HG03521 (cell line): ENCODE measurements at regions not wholly inside any gene's neighbourhood (a gene's known extent, or its start where the extent isn't known, plus 50 kb on each side); places are given as distances from the start of the nearest gene placed in this dataset.

Experiments
- ATAC-seq: cut with Tn5 transposase; IDR thresholded peaks from one replicate; pipeline ENCODE4 v1.9.1; 2021; ENCODE audit warnings: mild to moderate bottlenecking, moderate library complexity; ENCODE audit not compliant: unreplicated experiment

DNA sequence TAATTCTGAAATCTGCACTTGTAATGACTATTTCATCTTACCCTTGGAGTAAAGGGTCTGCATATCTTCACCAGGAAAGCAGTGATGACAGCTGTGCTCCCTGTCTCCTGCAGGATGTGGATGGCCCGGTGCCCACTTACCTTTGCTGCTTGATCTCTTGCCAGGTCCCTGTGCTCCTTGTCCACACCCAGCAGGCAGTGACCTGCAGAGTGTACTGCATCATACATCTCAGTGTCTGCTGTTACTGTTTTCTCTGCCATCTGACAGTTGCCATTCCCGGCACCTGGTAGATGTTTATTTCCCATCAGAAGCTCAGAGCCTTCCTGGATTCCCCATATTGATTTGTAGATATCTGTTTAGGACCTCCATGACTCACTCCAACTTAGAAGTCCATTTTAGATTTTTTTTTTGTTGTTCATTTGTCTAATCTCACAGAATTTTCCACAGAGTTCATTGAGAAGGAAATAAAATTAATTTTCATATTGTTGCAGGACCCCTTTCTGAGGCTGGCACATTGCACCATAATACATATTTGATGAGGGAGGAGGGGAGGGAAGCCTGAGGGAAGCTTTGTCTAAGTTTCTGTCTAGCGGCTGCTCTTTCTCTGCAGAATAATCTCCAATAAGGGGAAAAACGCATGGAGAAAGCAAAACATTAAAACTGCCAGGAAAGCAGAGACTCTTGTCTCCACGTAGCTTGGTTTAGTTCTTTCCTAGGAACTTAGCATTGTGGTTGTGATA lies 697.5 kb upstream of the RAB6C start:
- no peak for ATAC-seq

DNA sequence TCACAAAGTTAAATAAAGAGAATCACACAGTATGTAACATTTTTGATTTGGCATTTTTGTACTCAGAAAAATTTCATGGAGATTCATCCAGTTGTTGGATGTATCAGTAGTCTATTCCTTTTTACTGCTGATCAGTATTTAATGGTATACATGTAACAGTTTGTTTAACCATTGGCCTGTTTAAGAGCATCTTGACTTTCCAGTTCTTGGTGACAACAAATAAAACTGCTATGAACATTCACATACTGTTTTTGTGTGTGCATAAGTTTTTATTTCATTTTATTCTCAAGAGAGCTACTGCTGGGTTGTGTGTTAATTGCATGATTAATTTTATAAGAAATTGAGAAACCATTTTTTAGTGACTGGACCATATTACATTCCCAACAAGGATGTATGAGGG lies 694.5 kb upstream of the RAB6C start:
- ATAC-seq: no peak

DNA sequence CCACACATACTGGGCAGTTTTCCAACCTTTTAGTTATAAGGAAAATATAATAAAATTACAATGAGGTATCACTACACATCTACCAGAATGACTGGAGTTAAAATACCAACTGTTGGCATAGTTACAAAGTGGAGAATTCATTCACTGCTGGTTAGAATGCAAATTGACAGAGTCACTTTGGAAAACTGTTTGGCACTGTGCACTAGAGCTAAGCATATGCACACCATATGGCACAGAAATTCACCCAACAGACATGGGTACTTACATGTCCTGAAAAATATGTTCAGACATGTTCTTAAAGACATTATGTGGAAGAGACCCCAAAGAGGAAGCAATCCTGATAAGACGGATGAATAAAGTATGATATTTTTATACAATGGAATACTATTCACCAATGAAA lies 686.1 kb upstream of the RAB6C start:
- ATAC-seq: no peak

DNA sequence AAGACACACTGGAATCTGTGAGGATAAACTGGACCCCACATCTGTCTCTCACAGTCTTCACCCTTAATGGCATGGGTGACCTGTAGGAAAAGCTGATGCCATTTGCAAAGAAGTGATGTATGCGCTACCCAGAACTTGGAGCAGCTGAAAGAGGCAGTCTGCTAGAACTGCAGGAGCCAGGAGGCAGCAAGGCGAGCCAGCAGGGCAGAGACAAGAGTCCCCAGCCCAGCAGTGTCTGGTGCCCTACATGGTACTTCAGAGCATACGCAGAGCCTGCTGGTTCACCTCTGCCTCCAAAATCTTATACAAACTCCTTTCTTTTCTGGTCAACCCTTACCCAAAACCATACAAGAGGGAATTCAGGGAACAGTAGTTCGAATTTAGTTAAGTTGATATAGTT lies 683.1 kb upstream of the RAB6C start:
- no peak for ATAC-seq

DNA sequence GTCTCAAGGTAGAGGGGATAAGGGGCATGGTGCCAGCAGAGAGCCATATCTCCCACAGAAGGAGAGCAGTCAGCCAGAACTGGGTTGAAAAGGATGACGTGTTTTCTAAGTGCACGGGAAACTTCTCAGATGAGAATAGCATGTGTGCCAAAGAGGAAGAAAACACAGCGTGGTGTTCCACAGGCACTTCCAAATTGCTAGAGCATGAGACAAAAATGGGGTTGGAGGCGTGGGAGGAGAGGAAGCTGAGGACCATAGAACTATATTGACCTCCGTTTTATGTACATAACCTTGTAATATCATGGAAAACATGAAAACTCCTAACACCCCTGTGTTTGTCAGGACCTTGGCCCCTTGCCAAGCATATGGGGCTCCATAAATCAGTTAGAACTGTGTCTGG lies 682.7 kb upstream of the RAB6C start:
- ATAC-seq: no peak

DNA sequence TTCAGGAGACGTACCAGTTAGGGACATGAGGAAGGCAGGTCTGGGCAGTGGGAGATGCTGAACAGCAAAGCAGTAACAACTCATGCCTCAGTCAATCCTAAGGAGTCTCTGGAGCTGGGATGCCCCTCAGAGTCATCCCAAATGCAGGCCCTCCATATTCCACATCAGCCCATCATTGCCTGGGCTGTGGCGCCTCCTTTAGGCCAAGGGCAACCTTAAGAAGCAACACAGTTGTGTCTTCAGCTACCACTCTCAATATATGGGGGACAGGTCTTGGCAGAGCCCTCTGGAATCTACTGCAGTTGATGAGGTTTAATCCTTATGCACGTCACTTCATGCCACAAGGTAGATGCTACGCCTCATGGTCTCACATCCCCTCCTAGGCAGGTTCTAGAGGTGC lies 682.0 kb upstream of the RAB6C start:
- no peak for ATAC-seq

DNA sequence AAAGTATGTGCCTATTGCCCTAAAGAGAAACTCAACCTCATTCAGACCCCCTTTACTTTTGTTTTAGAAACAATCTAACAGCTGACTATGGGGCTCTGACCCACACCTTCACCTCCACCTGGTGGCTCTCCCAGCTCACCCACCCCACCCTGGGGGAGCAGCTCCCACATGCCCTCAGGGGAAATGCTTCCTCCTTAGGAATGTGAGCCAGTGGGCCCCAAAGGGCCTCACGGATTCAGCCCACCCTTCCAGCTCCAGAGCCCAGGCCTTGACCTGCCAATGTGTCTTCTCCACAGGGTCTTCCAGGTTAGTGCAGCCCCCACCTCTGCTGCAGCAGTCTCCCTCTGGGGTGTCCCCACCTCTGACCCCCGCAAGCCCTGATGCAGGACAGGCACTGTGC lies 680.1 kb upstream of the RAB6C start:
- no peak for ATAC-seq

DNA sequence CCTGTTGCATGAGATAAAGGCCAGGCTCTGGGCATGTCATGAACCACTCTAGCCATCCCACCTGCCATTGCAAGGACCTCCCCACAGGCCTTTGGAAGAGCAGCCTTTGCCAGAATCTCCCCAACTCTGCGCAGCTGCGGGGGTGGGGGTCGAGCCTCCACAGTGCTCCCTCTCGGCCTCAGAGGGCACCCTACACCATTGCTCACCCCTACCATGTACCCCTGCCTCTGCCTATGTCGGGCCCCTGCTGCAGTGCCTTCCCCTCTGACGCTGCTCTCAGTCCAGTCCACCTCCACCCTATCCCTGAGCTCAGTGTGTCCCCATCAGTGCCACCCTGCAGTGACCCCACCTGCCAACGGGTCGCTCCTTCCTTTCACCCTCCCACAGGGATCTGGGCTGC lies 679.7 kb upstream of the RAB6C start:
- no peak for ATAC-seq

DNA sequence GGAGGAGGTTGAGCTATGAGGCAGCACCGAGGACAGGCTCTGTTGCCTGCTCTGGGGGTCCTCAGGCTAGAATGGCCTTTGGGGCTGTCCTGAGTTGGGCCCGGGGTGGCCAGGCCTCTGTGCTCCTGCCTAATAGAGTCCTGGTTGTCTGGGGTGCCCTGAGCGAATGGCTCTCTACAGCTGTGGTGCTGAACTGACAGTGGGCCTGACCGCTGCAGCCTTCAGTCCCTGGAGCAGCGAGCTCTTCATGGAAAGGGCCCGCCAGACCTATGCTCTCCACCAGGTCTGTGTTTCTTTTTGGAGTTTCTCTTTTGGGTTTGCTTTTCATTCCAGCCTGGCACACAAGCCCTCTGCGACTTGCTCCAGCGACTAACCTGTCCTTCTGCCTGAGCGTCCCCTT lies 679.0 kb upstream of the RAB6C start:
- no peak for ATAC-seq

DNA sequence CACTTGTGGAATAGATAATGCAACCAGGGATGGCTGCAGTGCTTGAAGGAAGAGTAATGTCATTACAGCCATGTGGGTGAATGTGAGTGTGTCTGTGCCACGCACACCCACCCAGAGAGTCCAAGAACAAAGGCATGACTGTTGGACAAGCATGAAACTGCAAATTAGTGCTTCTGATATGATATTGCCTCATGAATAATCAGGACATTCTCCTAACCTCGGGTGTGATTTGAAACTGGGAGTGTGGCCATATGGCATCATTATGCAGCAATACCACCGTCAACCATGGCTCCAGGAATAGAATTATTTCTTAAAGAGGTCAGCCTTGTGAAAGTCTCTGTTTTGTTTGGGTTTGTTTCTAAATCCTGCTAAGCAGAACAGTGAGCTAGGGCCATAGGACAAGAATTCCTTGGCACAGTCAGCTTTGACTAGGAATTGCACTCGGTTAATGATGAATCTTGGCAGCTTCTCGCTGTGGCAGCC lies 678.0 kb upstream of the RAB6C start:
- ATAC-seq: no peak

DNA sequence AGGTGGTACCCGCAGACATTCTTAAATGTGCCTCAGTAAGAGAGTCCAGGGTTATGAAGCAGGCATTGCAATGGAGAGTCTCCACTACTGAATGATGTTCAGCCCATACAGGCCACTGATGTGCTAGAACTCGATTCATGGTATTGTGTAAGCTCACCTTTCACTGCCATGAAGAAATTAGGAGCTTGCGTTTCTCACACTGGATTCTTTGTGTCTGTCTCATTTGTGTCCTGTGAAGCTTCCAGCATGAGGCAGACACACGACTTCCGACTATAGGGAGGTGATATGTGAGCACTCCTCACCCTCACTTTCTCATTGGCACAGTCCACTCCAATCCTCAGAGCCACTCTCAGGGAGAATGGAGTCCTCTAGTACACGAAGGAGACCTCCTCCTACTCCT lies 677.4 kb upstream of the RAB6C start:
- ATAC-seq: no peak

DNA sequence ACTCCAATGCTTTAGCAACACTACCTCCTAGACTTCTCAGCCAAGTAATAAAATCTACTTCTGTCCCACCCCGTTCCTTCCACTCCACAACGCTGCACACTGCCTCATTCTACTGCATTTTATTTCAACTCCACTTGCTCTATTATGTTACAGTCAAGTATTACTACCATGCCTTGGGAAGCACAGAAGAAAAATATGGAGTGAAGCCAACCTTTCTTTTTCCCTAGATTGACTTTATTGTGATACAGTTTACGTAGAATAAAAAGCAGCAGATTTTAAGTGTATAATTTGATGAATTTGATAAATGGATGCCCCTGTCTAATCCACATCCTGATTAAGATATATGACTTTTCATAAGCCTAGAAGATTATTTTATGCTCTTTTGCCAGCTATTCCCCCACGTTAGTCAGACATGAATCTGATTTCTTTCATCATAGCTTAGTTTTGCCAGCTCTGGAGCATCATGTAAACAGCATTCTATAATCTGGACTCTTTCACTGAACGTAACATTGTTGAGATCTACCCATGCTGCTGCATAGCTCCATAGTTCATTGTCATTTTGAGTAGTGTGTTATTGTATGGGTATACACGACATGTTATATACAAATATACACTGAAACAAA lies 676.8 kb upstream of the RAB6C start:
- no peak for ATAC-seq

DNA sequence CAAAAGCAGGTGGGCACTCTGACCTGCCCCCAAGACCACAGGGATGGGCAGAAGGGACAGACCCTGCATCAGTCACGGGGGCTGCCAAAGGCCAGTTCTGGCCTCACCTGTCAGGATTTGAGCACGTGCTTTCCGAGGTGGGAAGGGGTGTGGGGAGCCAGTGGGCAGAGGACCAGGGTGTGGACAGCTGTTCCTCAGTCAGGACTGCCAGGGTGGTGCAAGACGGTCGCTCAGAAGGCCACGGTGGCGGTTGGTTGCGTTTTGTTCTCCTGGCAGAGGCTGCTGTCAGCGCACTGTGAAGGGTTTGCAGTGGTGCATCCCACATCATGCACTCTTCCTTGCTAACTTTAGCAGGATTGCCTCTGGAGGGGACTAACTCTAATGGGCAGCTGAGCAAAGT lies 665.3 kb upstream of the RAB6C start:
- ATAC-seq: no peak

DNA sequence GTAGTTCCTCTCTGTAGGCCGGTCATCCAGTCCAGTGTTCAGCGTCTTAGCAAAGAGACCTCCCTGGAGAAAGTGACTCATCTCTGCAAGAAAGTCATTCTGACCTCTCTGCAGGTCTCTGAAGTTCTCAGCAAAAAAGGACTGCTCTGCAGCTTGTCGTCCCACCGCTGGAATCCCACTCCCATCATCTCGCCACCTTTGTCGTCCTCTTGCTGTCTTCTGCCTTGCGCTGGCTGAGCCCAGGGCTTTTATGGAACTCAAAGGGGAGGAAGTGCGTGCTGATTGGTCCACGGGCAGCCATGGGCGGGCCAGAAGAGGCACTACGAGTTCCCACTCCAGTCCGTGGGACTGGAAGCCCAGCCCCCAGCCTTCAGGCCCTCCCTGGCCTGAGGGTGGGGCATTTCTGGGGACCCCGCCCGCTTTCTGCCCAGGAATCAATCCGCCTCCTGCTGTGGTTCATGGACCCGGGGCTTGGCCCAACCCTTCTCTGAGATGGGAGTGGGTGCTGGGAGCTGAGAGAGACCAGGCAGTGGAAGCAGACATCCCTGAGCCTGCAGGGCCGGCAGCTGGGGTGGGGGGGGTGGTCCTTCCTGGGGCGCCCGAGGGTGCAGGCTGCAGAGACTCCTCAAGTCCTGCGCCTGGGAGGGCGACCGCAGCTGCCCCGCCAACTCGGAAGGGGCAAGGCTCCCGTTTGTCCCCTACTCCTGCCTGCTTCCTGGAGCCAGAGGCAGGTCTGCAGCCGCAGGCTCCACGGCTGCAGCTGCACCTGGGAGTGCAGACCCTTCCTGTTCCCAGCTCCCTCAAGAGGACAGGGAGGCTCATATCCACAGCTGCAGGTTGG lies 660.7 kb upstream of the RAB6C start:
- no peak for ATAC-seq

DNA sequence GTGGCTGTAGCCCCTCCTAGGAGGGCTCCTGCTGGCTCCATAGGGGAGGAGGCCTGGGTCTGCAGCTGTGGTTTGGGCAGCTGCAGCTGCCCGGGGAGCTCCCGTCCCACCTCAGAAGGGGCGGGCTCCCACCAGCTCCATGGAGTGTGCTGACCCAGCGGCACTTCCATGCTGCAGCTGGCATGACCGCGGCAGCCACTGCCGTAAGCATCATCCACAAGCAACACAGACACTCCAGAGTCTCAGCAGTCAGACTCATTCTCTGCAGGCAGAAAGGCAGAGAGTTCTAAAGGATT lies 660.1 kb upstream of the RAB6C start:
- no peak for ATAC-seq

DNA sequence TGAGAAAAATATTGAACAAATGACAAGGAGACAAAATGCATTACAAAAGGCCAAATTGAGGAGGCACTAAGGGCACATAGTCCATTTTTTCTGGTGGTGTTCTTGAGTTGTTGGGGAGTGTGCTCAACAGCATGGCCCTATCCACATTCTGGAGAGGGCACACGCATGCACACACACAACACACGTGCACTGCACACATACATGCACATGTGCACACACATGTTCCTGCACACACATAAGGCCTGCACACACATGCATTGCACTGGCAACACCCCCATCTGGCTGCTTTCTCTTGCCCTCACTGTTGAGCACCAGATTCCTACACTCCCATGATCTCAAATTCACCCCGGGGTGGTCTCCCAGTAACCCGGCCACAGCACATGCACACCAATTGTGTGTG lies 659.2 kb upstream of the RAB6C start:
- ATAC-seq: no peak

DNA sequence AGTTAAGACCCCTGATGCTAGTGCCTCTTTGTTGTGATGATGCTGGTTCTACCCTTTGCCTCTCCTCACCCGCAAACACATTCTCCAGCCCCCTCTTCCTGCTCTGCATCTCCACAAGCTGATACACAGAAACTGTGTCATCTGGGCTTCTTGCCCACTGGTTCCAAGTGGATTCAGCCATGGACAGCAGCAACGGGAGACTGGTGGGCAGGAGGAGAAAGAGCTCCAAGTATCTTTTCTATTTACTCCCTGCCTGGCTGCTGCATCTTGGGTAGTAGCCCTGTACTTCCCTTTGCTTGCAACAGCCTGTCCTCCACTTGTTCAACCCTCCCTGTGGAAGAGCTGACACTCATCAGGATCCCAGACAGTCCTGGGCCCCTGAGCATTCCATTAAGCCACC lies 655.1 kb upstream of the RAB6C start:
- ATAC-seq: no peak

DNA sequence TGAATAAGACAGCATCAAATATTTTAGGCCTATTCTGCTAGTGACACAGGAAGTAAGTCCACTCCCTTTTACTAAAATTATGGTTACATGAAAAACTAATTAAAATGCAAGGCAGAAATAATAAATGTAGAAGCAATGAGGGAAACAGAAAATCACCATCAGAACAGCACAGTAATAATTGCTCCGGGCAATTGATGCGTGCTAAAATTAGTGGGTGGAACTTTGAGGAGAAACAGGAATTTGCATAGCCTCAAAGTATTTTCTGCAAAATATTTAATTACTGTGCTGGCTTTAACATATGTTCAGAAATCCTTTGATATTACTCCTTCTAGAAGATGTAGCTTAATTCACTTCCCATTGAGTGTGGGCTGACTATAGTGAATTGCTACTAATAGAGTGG lies 654.3 kb upstream of the RAB6C start:
- ATAC-seq: no peak

DNA sequence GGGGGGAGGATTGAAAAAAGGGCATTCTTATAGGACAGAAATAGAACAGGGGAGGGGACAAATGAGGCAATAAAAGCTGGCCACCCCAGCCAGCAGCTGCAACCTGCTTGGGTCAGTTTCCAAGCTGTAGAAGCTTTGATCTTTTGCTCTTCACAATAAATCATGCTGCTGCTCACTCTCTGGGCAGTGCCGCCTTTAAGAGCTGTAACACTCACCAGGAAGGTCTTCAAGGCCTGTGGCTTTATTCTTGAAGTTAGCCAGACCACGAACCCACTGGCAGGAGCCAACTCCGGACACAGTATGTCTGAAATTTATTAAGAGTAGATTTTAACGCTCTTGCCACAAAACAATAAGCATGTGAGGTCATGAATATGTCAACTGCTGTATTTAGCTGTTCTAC lies 649.9 kb upstream of the RAB6C start:
- no peak for ATAC-seq

DNA sequence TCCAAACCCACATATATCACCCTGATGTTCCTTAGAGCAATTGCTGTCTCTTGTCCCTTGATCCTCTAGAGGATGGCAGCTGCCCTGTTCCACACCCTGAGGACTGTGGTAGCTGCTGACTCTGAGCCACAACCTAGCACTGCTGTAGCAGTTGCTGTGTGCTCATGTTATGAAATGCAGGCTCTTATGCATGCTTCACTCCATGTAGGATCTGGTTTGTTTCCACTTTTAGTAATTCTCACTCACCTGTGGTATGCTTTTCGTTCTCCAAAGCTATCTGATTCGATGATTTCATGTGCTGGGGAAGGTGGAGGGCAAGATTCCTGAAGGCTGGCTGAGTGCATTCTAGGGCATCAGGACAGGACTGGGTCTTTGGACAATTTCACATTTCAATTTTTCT lies 649.0 kb upstream of the RAB6C start:
- no peak for ATAC-seq

DNA sequence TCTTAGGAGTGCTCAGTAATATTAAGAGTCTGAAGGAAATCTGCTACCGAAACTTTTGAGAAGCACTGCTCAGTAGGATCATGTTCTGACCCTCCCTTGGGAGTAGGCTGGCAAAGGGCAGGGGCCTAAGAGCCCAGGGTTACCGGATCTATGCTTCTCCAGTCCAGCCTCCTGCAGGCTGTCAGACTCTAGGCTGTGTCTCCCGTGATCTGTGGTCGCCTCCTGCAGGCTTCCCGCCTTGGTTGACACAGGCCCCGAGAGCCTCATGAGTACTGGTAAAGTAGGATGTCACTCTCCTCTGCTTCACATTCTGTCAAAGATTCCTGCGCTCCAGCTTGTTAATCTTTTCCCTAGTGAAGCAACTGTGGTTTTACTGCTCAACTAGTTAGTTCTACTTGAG lies 647.8 kb upstream of the RAB6C start:
- no peak for ATAC-seq

DNA sequence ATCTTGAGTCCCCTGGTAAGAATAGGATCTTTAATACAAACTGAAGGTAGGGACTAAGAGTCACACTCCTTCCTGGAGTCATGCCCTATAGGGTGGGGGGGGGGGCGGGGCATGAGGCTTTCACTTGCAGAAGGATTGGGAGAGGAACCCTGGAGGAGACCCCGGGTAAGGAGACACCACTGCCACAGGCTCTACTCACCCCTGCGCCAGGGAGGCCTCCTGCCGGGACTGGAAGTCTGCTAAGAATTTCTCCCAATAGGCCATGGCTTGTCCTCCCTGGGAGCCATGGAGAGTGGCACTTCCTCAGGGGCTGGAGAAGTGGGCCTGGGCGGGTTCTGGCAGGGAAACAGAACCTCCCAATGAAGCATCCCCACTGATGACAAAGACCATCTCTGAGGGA lies 645.3 kb upstream of the RAB6C start:
- no peak for ATAC-seq
